Neuron (in vitro differentiated cells): ENCODE measurements at regions not wholly inside any gene's neighbourhood (a gene's known extent, or its start where the extent isn't known, plus 50 kb on each side); places are given as distances from the start of the nearest gene placed in this dataset.
"Not testable (repeated sequence)": the region's sequence is repeated elsewhere in the genome, so short reads cannot be mapped to it uniquely, and the experiment has no call there.

Experiments used
- H2AFZ ChIP-seq: one replicate; pipeline ENCODE4 v1.6.1; 2013; ENCODE audit warnings: low read depth, mild to moderate bottlenecking, inconsistent platforms, low read length, moderate library complexity
- H3K27me3 ChIP-seq: one replicate; pipeline ENCODE4 v1.6.1; 2013; ENCODE audit warnings: low read length; ENCODE audit not compliant: insufficient read depth
- H3K36me3 ChIP-seq: one replicate; pipeline ENCODE4 v1.6.1; 2013; ENCODE audit warnings: low read length; ENCODE audit not compliant: insufficient read depth
- H3K4me1 ChIP-seq: one replicate; pipeline ENCODE4 v1.6.1; 2013; ENCODE audit warnings: low read length; ENCODE audit not compliant: insufficient read depth
- H3K4me3 ChIP-seq: 2 replicates; pipeline ENCODE4 v1.5.1; 2013; ENCODE audit warnings: mild to moderate bottlenecking, low read length, moderate library complexity
- H3K9me3 ChIP-seq: one replicate; pipeline ENCODE4 v1.6.1; 2013; ENCODE audit warnings: low read length

DNA sequence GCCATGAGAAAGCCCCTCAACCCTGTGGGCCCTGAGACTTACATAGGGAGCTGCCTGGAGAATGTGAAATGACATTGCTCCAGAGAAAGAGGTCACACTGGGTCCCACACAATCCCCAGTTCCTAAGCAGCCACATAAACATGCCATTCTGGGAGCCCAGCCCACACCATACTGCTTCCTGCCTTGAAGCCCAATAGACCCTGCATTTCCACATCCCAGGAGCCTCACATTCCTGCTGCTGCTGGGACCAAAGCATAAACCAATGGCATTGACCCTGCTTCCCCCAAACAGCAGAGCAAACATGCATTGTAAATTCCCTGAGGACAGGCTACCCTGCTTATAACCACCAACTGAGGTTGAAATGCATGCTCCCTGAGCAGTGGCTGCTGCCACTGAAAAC, 1117.6 kb upstream of the SLC39A10 start:
- no peaks in the 10 kb centered on the region for H3K27me3 ChIP-seq
- H3K4me1 ChIP-seq, result peaks cover 6% of the 10 kb centered on the region
- no peak overlapping the region for H3K4me3 ChIP-seq
- no peaks in the 10 kb centered on the region for H3K9me3 ChIP-seq
- no peak overlapping the region for H2AFZ ChIP-seq
- H3K36me3 ChIP-seq, result no peaks in the 10 kb centered on the region

DNA sequence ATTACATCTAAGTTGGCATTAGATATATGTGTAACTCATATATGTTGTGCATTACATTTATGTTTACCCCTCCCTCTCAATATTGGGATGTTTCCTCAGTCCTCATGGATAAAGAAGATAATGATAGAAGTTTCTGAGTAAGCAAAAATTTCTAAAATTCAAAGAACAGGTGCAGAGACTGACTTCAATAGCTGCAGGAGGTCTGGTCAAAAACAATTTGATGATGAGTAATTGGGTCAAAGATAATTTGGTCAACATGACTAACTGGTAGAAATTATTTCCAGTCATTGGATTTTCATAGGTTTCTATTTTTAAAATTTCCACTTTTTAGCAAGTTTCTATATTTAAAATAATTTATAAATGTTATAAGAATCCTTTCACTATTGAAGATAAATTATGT, 1130.9 kb upstream of the SLC39A10 start:
- no peaks in the 10 kb centered on the region for H3K27me3 ChIP-seq
- no peaks in the 10 kb centered on the region for H3K9me3 ChIP-seq
- no peak overlapping the region for H3K4me3 ChIP-seq
- no peaks in the 10 kb centered on the region for H3K4me1 ChIP-seq
- H3K36me3 ChIP-seq, result no peaks in the 10 kb centered on the region
- H2AFZ ChIP-seq, result no peak overlapping the region

DNA sequence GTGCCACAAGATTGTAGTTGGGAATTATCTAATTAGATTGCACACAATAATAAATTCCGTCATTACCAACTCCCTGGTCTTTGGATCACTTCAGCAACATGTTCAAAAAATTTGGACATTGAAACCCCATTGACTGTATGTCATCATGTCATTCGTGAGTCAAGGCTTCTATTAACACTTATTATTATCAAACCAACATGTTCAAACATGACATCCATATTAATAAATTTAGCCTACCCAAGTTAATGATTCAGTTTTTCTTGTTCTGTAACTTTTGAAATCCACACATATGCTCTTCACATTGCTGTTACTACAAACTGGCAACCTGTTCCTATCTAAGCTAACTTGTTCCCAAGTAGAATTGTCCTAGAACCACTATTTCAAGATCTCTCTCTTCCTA, 1142.7 kb upstream of the SLC39A10 start:
- Histone ChIP-seq H3K4me3 (no peak overlapping the region), H3K27me3 (no peaks in the 10 kb centered on the region), H3K4me1 (no peaks in the 10 kb centered on the region), H2AFZ (no peak overlapping the region), H3K36me3 (no peaks in the 10 kb centered on the region), H3K9me3 (no peaks in the 10 kb centered on the region)

DNA sequence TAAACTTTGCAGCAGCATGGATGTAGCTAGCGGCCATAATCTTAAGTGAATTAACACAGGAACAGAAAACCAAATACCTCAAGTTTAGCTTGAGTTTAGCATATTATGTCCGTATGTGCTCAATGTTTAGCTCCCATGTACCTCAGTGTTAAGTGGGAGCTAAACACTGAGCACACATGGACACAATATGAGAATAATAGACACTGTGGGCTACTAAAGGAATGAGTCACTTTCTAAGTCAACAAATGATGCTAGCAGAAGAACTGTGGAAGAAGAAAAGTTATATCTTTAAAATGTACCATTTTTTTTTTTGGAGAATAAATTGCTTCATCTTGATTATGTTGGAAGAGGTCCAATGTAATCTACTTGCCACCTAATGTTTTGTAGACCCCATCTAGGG, 1146.0 kb upstream of the SLC39A10 start:
- not testable (repeated sequence) for H3K27me3 ChIP-seq, H3K4me3 ChIP-seq, H3K36me3 ChIP-seq, H3K9me3 ChIP-seq, H2AFZ ChIP-seq, H3K4me1 ChIP-seq

DNA sequence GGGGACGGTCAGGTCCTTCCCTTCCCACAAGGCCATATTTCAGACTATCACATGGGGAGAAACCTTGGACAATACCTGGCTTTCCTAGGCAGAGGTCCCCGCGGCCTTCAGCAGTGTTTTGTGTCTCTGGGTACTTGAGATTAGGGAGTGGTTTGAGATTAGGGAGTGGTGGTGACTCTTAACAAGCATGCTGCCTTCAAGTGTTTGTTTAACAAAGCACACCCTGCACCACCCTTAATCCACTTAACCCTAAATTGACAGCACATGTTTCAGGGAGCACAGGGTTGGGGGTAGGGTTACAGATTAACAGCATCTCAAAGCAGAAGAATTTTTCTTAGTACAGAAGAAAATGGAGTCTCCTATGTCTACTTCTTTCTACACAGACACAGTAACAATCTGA, 1152.2 kb upstream of the SLC39A10 start:
- H3K27me3 ChIP-seq, H3K9me3 ChIP-seq, H3K4me3 ChIP-seq, H2AFZ ChIP-seq, H3K4me1 ChIP-seq, H3K36me3 ChIP-seq: not testable (repeated sequence)

DNA sequence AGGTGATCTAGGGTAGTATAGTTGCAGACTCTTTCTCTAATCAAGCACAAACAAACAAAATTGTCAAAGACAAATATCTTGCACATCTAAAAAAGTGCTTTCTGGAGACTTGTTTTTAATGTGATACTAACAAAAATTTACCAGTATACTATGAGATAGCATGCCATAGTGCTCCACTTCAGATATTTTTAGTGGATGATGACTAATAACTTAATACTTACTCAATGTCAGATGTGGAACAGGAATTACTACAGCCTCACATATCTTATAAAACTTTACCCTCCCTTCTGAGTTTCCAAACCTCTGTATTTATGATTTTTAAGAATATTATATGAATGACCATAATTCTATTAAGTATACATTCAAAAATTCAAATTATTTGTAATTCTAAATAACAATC, 1162.0 kb upstream of the SLC39A10 start:
- Histone ChIP-seq H3K27me3 (no peaks in the 10 kb centered on the region), H3K9me3 (no peaks in the 10 kb centered on the region), H2AFZ (no peak overlapping the region), H3K36me3 (no peaks in the 10 kb centered on the region), H3K4me3 (no peak overlapping the region), H3K4me1 (no peaks in the 10 kb centered on the region)

DNA sequence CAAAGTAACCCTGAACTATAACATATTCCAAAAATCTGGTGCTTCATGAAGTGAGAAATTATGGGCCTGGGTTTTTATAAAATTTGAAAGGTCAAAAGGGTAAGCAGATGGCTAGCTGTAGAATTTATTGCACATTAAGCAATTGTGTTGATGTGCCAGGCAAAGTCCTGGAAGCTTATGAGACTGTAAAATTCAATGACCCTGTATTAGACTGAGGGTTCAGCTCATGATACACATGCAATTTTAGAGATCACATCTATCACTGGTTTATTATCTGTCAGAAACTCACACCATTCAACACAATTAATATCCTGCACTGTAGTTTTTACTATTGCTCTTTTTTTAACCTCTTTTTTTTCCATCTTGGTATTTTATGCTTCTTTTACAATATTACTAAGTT, 1162.6 kb upstream of the SLC39A10 start:
- no peaks in the 10 kb centered on the region for H3K36me3 ChIP-seq
- H3K9me3 ChIP-seq, result no peaks in the 10 kb centered on the region
- no peak overlapping the region for H3K4me3 ChIP-seq
- no peaks in the 10 kb centered on the region for H3K4me1 ChIP-seq
- no peaks in the 10 kb centered on the region for H3K27me3 ChIP-seq
- H2AFZ ChIP-seq, result no peak overlapping the region

DNA sequence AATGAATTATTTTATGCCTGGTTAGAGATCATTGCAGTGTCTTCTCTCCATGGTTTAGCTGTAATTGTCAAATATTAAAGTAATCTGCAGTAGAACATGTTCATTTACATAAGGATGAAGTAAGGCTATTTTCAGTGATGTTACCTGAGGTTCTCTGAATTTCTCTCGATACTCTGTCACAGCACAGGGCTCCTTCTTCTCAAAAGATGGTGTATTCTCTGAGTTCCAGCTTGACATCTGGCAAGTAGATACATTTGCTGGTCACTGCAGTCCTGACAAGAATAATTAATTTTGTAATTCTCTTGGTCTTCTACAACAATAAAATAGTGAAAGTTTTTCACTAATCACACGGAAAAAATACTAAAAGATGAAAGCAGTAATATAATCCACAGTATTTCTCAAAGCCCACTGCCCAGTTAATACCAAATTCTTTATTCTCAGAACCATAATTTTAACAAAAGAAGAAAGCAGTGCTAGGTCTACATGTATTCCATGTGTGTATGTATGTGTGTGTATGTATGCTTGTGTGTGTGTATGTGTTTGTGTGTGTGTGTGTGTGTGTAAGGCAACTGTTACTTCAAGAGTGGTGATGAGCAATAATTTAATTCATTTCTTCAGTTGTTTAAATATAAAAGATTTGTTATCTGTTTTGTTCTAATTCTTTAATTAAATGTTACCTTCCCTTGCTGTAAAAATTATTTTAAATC, 1165.5 kb upstream of the SLC39A10 start:
- no peak overlapping the region for H3K4me3 ChIP-seq
- no peaks in the 10 kb centered on the region for H3K36me3 ChIP-seq

DNA sequence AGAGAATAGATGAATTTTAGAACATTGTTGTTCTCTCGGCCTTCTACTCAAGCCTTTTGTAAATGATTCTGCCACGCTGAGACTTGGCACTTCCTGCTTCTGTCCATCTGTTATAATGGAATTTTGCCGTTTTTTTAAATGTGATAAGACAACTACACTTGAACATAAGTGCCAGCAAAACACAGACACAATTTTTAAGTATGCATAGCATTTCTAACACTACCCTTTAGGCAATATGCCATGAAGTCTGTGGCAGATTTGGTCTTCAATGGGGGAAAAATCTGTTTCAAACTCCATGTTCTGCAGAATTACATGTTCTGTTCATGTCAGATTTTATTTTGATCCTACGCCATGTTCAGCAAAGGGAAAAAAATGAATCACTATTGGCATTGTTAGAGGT, 1170.7 kb upstream of the SLC39A10 start:
- Histone ChIP-seq H3K36me3 (no peaks in the 10 kb centered on the region), H3K4me3 (no peak overlapping the region), H2AFZ (no peak overlapping the region), H3K27me3 (no peaks in the 10 kb centered on the region), H3K9me3 (no peaks in the 10 kb centered on the region), H3K4me1 (no peaks in the 10 kb centered on the region)

More for the DNA sequence above, 1165.5 kb upstream of the SLC39A10 start:
- Histone ChIP-seq H3K9me3 (no peaks in the 10 kb centered on the region), H3K27me3 (no peaks in the 10 kb centered on the region), H2AFZ (no peak overlapping the region), H3K4me1 (no peaks in the 10 kb centered on the region)

DNA sequence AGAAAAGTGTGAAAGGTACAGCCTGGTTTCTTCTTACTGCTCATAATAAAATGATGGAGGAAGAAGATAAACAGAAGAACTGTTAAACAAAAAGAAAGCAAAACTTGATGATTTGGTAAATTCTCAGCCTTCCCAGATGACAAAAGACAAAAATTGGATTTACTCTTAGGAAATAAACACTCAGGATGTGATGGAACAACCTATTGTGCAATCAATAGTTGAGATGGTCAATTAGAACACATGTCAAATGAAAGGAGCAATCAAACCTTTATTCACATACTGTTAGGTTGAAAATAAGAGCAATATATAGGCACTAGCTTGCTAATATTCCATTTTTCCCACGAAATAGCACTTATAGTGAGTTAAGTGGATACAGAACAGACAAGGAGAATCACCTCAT, 1174.0 kb upstream of the SLC39A10 start:
- Histone ChIP-seq H3K4me3 (no peak overlapping the region), H2AFZ (no peak overlapping the region), H3K27me3 (no peaks in the 10 kb centered on the region), H3K4me1 (no peaks in the 10 kb centered on the region), H3K36me3 (no peaks in the 10 kb centered on the region), H3K9me3 (no peaks in the 10 kb centered on the region)

DNA sequence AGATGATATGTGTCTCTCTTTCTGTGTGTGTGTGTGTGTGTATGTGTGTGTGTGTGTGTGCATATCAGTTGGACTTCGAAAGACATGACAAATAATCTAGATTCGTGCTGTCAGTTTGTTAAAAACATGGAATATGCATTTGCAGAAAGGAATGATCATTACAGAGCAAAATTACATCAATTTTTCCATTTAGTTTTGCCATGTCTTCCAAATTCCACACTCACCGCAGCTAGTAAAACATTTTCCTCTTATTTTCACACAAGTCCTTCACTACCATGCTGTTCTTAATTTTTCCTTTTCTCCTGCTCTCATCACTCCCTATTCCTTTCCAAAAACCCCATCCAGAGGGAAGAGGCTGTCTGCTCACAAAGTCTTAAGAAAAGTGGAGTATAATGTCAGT, 1191.4 kb upstream of the SLC39A10 start:
- Histone ChIP-seq H2AFZ (no peak overlapping the region), H3K36me3 (no peaks in the 10 kb centered on the region), H3K27me3 (no peaks in the 10 kb centered on the region), H3K4me3 (no peak overlapping the region), H3K4me1 (no peaks in the 10 kb centered on the region), H3K9me3 (no peaks in the 10 kb centered on the region)

DNA sequence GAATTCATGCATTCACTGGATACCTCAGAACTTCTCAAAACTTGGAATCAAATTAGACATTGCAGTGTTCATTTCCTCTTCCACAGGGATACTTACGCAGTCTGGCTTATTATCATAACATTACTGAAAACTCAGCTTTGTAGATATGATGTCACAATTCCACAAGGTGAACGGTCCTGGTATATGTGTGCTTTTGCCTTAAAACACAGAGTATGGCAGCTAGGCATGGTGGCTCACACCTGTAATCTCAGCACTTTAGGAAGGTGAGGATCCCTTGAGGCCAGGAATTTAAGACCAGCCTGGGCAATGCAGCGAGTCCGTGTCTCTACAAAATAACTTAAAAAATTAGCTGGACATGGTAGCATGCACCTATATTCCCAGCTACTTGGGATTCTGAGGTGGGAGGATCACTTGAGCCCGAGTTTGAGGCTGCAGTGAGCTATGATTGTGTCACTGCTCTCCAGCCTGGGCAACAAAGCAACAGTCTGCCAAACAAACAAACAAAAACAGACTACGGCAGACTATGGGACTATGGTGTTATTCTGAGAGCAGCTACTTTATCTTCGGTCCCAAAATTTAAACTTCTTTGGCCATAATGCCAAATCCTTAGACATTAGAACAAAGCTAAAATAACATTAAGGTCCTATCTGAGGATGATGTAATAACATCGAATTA, 1191.9 kb upstream of the SLC39A10 start:
- no peaks in the 10 kb centered on the region for H3K9me3 ChIP-seq
- no peak overlapping the region for H3K4me3 ChIP-seq

DNA sequence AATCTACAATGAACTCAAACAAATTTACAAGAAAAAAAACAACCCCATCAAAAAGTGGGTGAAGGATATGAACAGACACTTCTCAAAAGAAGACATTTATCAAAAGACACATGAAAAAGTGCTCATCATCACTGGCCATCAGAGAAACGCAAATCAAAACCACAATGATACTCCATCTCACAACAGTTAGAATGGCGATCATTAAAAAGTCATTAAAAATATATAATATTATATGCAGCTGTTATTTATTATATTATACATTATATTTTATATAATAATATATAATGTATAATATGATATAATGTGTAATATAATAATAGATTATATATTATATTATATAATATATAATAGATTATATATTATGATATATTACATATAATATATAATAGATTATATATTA, 1194.1 kb upstream of the SLC39A10 start:
- not testable (repeated sequence) for H3K27me3 ChIP-seq, H3K36me3 ChIP-seq, H3K9me3 ChIP-seq, H3K4me3 ChIP-seq, H2AFZ ChIP-seq, H3K4me1 ChIP-seq

More for the DNA sequence above, 1191.9 kb upstream of the SLC39A10 start:
- H3K27me3 ChIP-seq, result no peaks in the 10 kb centered on the region
- H2AFZ ChIP-seq, result no peak overlapping the region
- H3K4me1 ChIP-seq, result no peaks in the 10 kb centered on the region
- H3K36me3 ChIP-seq, result no peaks in the 10 kb centered on the region

DNA sequence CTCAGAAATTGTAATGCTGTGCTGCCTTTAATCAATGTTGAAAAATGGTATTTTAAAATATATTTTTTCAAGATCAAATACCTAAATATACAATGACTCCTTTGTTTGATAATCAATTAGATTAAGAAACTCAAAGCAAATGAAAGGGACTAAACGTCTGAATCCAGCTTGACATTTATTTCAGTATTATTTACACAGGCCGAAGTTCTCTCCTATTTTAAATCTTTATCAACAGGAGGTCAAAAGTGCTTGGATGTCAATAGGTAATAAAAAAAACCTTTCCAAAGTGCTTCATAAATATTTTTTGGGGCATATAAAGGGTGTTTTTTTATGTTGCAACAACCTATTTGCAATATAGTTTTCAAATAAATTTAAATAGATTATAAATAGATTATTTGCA, 1201.7 kb upstream of the SLC39A10 start:
- Histone ChIP-seq H3K27me3 (no peaks in the 10 kb centered on the region), H3K4me3 (no peak overlapping the region), H3K36me3 (no peaks in the 10 kb centered on the region)

More for the DNA sequence above, 1201.7 kb upstream of the SLC39A10 start:
- Histone ChIP-seq H3K9me3 (no peaks in the 10 kb centered on the region), H2AFZ (no peak overlapping the region), H3K4me1 (no peaks in the 10 kb centered on the region)
